Inflammatory macrophage treated with lipopolysaccharide for 1 hour (primary cell): ENCODE measurements at regions not wholly inside any gene's neighbourhood (a gene's known extent, or its start where the extent isn't known, plus 50 kb on each side); places are given as distances from the start of the nearest gene placed in this dataset.
A peak's percentile ranks its signal among the peaks of the same experiment; 100 is the strongest.

ENCODE experiments used
- DNase-seq, 2 donors: peaks; one replicate each; pipeline ENCODE4 v3.0.0-alpha.2; 2020 to 2022

GRCh38 chr6:41451515-41452163, 94.5 kb upstream of the FOXP4 start:
- no peak for DNase-seq

GRCh38 chr6:41452763-41453162, 93.4 kb upstream of the FOXP4 start:
- DNase-seq, result no peak

GRCh38 chr6:41453244-41453643, 92.9 kb upstream of the FOXP4 start:
- no peak for DNase-seq

- no peak for DNase-seq
Measured at GRCh38 chr6:41454189-41454789, 91.9 kb upstream of the FOXP4 start.

GRCh38 chr6:41455410-41455809, 90.8 kb upstream of the FOXP4 start:
- DNase-seq, result no peak

- DNase-seq, result no peak
Measured at GRCh38 chr6:41455818-41456217, 90.4 kb upstream of the FOXP4 start.

DNA sequence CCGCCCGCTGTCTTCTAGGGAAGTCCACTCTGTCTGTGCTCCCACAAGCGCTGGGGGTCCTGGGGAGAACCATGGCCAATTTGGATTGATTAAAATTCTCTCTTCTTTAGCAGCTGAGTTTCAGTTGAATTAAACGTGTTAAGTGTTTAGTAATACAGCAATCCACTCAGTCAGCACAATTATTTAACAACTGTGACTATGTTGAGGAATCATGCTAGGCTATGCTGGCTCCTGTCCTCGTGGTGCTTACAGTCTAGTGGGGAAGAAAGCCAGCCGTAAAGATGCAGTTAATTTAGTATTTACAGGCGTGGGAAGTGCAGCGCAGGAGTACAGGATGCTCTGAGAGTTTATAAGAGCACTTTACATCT, 88.9 kb upstream of the FOXP4 start:
- DNase-seq, result no peak

DNA sequence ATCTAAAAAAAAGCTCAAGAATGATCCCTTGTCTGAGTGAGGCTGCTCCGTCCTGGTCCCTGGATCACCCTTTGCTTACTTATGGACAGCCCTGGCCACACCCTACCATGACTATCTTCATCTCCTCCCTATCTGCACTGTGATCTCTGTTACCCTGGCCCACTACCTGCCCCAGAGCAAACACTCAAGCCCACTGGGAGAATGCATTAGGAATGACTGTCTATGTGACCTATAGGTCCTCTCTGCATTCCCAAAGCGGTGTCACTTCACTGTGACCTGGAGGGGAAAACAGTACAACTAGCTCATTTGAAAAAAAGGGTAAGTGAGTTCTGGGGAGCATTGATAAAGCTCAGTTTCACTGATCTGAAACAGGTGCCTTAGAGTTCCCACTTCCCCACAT, 86.4 kb upstream of the FOXP4 start:
- DNase-seq, result no peak

DNA sequence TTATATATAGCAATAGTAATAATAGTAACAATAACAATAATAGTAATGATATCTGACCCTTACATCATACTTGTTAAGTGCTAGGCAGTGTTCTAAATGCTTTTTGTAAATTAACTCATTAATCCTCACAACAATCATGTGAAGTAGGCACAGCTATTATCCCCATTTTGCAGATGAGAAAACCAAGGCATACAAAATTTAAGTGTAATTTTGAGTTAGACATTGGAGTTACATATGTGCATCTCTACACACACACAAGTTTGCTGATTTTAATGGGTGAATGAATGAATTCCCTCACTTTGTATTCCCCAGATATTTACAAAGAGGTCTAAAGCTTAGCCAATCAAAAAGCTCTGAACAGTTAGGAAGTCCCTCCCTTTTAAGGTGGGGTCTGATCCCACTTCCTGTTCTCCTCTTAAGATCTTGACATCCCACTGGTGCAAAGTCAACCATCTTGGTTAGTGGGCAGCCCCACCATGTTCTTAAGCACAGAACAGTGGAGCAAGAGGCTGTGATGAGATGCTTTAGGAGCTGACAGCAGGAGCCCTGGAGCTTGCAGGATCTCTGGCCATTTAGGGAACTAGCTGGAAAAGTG, 85.3 kb upstream of the FOXP4 start:
- no peak for DNase-seq

DNA sequence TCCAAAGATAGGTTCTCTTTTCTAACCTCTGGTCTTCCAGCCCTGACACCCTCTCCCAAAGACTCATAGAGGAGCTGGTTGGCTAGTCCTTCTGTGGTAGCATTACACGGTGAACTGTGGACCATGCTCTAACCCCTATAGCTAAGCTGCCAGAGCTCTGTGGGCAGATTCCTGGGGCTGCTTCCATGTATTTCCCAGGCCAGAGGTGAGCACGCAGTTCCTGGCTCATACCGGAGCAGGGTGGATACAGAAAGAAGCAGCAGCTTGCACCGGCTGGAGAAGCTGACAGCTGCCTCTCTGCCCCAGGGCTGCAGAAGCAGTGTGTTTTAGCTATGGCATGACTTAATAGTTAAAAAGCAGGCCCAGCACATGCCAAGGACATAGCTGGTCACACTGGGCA, 84.1 kb upstream of the FOXP4 start:
- no peak for DNase-seq

DNA sequence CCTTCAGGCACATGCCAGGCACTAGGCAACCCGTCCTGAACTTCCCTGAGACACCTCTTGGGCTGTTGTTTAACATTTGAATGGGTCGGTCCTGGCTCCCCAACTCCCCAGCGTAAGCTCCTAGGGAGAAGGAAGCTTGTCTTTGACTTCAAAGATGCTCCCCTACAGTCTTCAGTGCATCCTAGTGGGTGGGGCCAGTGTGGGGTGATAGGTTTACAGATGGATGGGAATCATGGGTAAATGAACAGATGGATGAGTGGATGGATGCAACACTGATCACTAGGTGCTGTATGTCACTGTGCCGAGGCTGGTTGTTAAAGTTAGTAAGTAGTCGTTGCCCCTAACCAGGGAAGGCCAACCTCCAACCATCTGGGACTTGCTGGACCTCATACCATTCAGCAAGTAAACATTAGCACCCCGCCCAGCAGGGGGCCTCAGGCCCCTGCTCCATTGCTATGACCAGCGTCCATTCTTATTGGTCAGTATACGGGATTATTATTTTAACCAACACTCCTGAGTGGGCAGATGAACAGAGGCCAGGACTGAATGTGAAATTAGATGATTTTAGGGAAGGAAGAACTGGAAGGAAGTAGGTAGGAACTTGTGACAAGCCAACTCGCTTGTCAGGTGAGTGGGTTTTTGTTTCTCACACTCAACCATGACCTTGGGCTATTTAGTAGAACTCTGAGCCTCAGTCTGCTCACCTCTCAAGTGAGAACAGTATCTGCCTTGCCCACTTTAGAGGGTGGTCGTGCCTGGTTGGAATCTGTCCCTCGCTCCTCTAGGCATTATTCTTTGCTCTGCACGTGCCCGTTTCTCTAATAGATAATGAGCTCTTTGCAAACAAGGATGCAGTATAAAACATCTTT, 82.9 kb upstream of the FOXP4 start:
- peak; percentile 53 to 72 for DNase-seq

DNA sequence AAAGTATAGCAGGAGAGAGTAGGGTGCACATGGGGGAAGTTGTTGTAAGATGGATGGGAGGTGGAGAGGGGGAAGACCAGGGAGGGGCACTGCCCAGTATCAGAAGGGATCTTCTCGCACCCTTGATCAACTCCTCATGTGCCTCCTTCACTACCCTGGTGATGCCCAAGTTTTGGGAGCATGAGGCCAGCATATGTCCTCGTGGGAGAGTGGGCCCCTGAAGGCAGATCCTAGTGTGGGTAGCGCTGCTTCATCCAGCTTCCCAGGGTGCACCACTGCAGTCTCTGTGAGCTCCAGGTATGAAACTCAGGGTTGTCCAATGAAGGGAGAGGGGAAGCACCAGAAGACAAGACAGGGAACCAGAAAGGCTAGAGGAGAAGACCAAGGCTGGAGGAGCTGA, 82.2 kb upstream of the FOXP4 start:
- DNase-seq, result no peak

GRCh38 chr6:41464481-41464880, 81.7 kb upstream of the FOXP4 start:
- no peak for DNase-seq

- peak; percentile 59 to 66 for DNase-seq
Measured at GRCh38 chr6:41466437-41466990, 79.7 kb upstream of the FOXP4 start.

DNA sequence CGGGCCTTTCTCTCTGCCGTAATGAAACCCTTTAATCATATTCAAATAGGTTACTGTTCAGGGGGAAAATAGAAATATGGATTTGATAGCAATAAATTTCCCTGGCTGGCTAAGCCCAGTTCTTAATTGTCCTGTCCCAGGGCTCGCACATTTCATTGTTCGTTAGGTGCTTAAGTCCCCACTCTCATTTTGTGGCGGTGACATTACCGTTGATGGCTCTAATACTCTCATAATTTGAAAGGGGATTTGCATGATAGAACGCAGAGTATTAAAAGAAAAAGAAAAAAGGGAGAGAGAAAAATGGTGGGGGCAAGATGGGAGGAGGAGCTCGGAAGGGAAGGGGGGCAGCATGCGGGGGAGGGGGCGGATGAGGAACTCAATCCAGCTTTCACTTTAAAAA, 79.1 kb upstream of the FOXP4 start:
- no peak for DNase-seq

DNA sequence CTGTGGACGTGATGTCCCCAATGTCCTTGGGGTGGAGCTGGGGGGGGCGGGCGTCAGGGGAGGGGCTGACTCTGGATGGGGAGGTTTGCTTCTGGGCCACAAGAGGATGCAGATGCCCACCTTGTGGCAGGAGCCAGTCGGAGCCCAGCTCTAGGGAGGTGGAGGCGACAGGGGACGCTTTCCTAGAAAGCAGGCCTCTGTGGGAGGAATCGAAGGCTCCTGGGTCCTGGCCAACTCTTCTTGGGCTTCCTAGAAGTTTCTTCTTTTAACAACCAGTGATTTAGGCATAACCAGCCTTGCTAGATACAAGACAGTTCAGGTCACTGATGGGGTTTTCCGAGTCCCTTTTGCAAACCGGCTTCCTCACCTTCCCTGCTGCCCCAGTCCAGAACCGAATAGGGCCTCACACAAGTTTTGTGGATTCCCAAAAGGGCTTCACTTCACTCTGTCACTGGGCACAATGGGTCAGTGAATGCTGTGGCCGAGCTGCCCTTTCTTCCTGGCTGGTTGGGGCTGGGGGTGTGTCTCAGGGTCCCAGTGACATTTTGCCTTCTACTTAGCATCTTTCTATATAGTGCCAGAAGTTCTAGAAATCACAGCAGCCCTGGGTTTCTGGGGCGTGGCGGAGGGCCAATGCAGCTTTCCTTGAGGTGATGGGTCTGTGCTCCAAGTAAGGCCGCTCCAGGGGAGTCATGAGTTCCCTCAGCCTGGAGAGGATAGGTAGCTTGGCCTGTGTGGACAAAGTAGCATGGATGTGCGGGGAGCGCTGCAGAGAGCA, 78.4 kb upstream of the FOXP4 start:
- DNase-seq, result no peak

- no peak for DNase-seq
Measured at GRCh38 chr6:41469156-41470028, 76.8 kb upstream of the FOXP4 start.

- no peak for DNase-seq
Measured at GRCh38 chr6:41470029-41470330, 76.2 kb upstream of the FOXP4 start.

DNA sequence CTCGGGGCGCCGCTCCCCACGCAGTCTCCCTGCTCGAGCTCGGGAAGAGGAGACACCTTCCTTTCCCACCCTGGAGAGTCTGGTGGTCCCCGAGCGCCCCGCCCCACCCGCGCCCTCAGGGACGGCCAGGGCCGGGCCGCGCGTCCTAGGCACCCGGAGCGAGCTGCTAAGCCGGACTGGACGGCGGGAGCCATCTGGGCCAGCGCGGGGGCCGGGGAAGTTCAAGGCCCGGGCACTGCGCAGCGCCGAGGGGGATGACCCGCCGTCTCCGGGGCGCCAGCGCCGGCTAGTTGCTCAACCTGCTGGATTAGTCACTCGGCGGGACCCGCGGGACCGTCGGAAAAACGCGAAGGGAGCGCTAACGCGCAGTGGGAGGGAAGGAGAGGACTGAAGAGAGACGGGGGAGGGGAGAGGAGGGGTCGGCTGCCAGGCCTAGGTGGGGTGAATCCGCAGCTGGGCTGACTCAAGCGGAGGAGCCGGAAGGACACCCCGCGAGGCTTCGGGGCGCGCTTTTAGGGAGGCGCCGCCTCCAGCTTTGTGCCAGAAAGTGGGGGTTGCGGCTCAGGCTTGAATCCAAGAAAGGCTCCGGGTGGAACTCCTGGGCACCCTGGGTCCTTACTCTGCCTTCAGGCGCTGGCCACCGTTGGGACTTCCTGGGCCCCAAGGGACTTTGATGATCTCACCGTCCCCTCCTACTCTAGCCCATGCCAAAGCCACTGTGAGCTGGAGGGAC, 75.7 kb upstream of the FOXP4 start:
- DNase-seq, result peak; percentile 62 to 79

- DNase-seq, result no peak
Measured at GRCh38 chr6:41471064-41471895, 74.9 kb upstream of the FOXP4 start.
